HFFc6 (cell line): ENCODE measurements at regions not wholly inside any gene's neighbourhood (a gene's known extent, or its start where the extent isn't known, plus 50 kb on each side); places are given as distances from the start of the nearest gene placed in this dataset.
A peak's percentile ranks its signal among the peaks of the same experiment; 100 is the strongest.

Experiments
- DNase-seq: peaks from one replicate; pipeline ENCODE4 v3.0.0-alpha.2; 2018
- H3K27ac Mint-ChIP-seq: 2 replicates; pipeline ENCODE4 v1.8.0; 2020; ENCODE audit warnings: mild to moderate bottlenecking, mixed read lengths
- H3K27me3 Mint-ChIP-seq: 2 replicates; pipeline ENCODE4 v1.8.0; 2021; ENCODE audit warnings: mild to moderate bottlenecking, moderate library complexity, mixed read lengths; ENCODE audit not compliant: insufficient read depth
- H3K36me3 Mint-ChIP-seq: 2 replicates; pipeline ENCODE4 v1.8.0; 2021; ENCODE audit warnings: low read depth, mixed read lengths
- H3K4me1 Mint-ChIP-seq: 2 replicates; pipeline ENCODE4 v1.8.0; 2020; ENCODE audit warnings: low read depth, mixed read lengths
- H3K4me3 Mint-ChIP-seq: 2 replicates; pipeline ENCODE4 v1.8.0; 2020; ENCODE audit warnings: mild to moderate bottlenecking, moderate library complexity, mixed read lengths
- H3K9me3 Mint-ChIP-seq: 2 replicates; pipeline ENCODE4 v1.8.0; 2020; ENCODE audit warnings: mild to moderate bottlenecking, mixed read lengths
- TF ChIP-seq, protein P1 (sequence below): fragments of 200-600 bp; sonication (generic); IDR thresholded peaks from 2 replicates; pipeline ENCODE4 v1.5.0; 2021; ENCODE audit warnings: antibody characterized with exemption, mild to moderate bottlenecking

DNA sequence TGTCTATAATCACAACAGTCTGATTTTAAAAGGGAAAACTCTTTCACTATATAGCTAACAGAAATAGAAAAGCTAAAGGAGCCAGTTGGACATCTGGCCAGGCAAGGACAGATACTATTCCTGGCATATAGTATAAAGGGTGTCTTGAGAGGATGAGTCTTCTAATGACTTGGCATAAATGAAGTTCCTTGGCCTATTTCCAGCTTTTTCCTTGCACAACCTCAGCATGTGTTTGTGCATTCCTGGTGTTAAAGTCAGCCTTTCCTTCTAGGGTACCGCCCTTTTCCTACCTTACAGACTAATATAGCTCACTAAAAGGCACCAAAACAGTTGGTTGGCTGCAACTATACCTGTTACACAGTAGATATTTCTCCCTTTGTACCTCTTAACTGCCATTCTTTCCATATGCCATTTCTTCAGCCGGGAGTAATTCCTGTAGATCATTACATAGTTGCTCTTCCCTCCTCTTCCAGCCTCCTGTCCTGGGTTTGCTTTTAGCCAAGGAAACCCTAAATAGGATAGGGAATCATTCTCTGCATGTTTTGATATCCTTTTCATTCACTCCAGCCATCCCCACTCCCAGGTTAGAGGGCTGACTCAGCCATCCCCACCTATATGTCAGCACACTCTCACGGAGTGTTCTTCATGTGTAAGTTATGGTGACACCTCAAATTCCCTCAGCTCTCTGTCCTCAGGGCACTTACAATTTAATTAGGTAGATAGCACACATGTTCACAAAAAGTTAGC is 102.1 kb upstream of the MDFIC start:
- Mint-ChIP-seq H3K27ac (peak overlapping the region; percentile 90), H3K27me3 (no peaks in the 10 kb centered on the region), H3K36me3 (no peaks in the 10 kb centered on the region; the same call in 1 of the 2 replicates), H3K9me3 (no peaks in the 10 kb centered on the region), H3K4me3 (peak overlapping the region; percentile 54; the same call in 1 of the 2 replicates), H3K4me1 (peaks cover 40% of the 10 kb centered on the region)
- DNase-seq = peak; percentile 98
- TF ChIP-seq, protein P1, sequence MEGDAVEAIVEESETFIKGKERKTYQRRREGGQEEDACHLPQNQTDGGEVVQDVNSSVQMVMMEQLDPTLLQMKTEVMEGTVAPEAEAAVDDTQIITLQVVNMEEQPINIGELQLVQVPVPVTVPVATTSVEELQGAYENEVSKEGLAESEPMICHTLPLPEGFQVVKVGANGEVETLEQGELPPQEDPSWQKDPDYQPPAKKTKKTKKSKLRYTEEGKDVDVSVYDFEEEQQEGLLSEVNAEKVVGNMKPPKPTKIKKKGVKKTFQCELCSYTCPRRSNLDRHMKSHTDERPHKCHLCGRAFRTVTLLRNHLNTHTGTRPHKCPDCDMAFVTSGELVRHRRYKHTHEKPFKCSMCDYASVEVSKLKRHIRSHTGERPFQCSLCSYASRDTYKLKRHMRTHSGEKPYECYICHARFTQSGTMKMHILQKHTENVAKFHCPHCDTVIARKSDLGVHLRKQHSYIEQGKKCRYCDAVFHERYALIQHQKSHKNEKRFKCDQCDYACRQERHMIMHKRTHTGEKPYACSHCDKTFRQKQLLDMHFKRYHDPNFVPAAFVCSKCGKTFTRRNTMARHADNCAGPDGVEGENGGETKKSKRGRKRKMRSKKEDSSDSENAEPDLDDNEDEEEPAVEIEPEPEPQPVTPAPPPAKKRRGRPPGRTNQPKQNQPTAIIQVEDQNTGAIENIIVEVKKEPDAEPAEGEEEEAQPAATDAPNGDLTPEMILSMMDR = no peak

DNA sequence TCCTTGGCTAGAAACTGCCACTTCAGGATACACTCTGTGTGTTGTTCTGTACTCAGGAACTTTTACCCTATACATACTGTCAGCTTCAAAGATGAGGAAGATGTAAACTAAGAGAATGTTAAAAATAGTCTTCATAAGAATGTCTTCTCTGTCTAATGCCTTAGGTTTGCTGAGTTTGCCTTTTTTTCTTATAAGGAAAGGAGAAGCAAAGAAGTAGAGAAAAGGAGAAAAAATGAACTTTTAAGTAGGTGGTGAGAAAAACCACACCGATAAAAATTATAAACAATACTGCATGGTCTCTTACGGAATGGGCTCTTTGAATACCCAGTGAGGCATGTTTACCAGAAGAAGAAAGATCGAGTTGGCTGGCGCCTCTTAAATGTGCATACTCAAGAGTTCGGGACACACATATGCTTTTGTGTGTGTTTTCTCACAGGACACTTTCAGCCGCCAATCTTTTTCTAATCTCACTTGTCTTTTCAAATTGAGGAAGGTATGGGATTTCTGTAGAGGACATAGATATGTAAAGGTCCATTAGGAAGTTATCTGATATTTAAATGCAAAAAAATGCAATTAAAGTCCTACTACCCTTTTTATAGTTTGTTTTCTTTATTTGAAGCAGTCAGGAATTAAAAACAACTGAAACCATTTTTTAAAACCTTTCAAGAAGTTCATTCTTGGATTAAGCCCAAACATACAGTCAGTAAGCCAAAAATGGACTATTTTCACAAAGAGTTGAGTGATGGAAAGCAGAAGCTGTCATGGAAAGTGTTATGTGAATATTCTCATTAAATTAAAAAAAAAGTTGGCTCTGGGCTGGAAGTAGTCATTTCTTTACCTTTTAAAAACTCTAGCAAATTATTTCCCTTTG is 100.6 kb upstream of the MDFIC start:
- Mint-ChIP-seq H3K9me3 (peaks cover 4% of the 10 kb centered on the region; the same call in 1 of the 2 replicates), H3K27me3 (no peaks in the 10 kb centered on the region), H3K27ac (peak overlapping the region; percentile 47), H3K36me3 (peaks cover 5% of the 10 kb centered on the region; the same call in 1 of the 2 replicates), H3K4me3 (no peak overlapping the region), H3K4me1 (peaks cover 40% of the 10 kb centered on the region)
- no peak for DNase-seq
- TF ChIP-seq, protein P1 = no peak

DNA sequence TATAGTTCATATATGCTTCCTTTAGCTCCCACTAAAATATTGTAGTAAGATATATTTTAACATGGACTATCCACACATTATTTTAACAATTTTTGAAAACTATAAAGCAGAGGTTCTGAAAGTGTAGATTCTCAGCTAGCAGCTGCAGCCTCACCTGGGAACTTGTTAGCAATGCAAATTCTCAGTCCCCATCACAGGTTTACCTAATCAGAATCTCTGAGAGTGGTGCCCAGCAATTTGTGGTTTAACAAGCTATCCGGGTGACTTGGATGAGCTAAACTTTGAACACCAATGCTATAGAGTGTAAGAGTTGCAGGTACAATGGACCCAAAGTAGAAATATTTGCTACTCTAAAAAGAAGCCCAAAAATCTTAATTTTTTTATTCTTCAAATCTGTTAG is 99.8 kb upstream of the MDFIC start:
- H3K9me3 Mint-ChIP-seq = peaks cover 11% of the 10 kb centered on the region
- no peak for DNase-seq
- H3K27ac Mint-ChIP-seq = no peak overlapping the region
- peaks cover 40% of the 10 kb centered on the region for H3K4me1 Mint-ChIP-seq
- no peak overlapping the region for H3K4me3 Mint-ChIP-seq
- no peaks in the 10 kb centered on the region for H3K27me3 Mint-ChIP-seq
- H3K36me3 Mint-ChIP-seq = peaks cover 11% of the 10 kb centered on the region
- TF ChIP-seq, protein P1 = no peak

DNA sequence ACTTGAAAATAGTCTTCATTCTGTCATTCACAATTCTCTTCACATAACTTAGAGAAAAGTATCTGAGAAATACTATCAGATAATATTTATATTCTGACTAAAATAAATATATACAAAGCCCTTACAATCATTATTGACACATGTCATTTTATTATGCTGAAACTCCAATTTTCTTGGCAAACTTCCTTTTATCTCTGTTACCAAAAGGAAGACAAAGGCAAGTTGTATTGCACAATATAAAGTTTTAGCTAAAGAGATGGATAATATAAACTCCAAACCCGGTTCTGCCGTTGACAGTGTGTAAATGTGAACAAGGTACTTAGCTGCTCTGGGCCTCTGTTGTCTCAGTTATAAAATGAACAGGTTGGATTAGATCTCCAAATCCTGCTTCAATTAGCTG is 99.0 kb upstream of the MDFIC start:
- Mint-ChIP-seq H3K4me1 (peaks cover 40% of the 10 kb centered on the region), H3K27me3 (no peaks in the 10 kb centered on the region), H3K36me3 (peaks cover 19% of the 10 kb centered on the region), H3K9me3 (peaks cover 18% of the 10 kb centered on the region), H3K4me3 (no peak overlapping the region), H3K27ac (no peak overlapping the region)
- no peak for DNase-seq
- TF ChIP-seq, protein P1 = no peak

DNA sequence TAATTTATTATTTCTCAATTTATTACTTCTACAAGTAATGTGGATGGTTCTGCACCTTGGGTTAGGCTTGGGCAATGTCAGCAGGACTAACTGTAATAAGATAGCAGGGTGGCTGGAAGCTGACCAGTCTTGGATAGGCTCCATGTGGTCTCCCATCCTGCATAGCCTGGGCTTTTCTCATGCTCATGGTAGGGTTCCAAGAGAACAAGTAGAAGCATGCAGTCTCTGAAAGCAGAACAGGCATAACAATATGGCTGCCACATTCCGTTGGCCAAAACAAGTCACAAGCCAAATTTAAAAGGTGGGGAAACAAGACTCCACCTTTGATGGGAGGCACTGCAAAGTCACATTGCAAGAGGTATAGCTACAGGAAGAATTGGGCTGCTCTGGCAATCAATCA is 98.6 kb upstream of the MDFIC start:
- DNase-seq = no peak
- Mint-ChIP-seq H3K27ac (no peak overlapping the region), H3K36me3 (peaks cover 23% of the 10 kb centered on the region), H3K4me1 (peaks cover 37% of the 10 kb centered on the region), H3K4me3 (no peak overlapping the region), H3K9me3 (peaks cover 22% of the 10 kb centered on the region), H3K27me3 (no peaks in the 10 kb centered on the region)
- TF ChIP-seq, protein P1 = no peak
